ENCODE measurements at regions not wholly inside any gene's neighbourhood (a gene's known extent, or its start where the extent isn't known, plus 50 kb on each side); places are given as distances from the start of the nearest gene placed in this dataset.

- Histone ChIP-seq H3K4me3 (no peak overlapping the region), H3K4me1 (no peaks in the 10 kb centered on the region), H3K27ac (no peak overlapping the region), H3K27me3 (no peaks in the 10 kb centered on the region), H3K36me3 (no peaks in the 10 kb centered on the region), H3K9me3 (no peaks in the 10 kb centered on the region)
- TF ChIP-seq POLR2AphosphoS5 (IDR thresholded peaks at IDR 0.05) (no peak), POLR2A (IDR thresholded peaks at IDR 0.05) (no peak)
- TF ChIP-seq, protein P1, sequence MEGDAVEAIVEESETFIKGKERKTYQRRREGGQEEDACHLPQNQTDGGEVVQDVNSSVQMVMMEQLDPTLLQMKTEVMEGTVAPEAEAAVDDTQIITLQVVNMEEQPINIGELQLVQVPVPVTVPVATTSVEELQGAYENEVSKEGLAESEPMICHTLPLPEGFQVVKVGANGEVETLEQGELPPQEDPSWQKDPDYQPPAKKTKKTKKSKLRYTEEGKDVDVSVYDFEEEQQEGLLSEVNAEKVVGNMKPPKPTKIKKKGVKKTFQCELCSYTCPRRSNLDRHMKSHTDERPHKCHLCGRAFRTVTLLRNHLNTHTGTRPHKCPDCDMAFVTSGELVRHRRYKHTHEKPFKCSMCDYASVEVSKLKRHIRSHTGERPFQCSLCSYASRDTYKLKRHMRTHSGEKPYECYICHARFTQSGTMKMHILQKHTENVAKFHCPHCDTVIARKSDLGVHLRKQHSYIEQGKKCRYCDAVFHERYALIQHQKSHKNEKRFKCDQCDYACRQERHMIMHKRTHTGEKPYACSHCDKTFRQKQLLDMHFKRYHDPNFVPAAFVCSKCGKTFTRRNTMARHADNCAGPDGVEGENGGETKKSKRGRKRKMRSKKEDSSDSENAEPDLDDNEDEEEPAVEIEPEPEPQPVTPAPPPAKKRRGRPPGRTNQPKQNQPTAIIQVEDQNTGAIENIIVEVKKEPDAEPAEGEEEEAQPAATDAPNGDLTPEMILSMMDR (IDR thresholded peaks at IDR 0.05), result no peak
- intact Hi-C loops (cut with DNase I; ENCODE audit: low total_unique reads), result no loop called here
- DNase-seq (ENCODE audit: low spot score in 2 of 2), result no peak
Measured at GRCh38 chr6:154605178-154605881, 94.8 kb upstream of the CNKSR3 start.

- H3K4me3 ChIP-seq, result no peak overlapping the region
- H3K9me3 ChIP-seq, result no peaks in the 10 kb centered on the region
- H3K27ac ChIP-seq, result no peak overlapping the region
- no peak for TF ChIP-seq POLR2AphosphoS5 (IDR thresholded peaks at IDR 0.05)
- no peak for DNase-seq (ENCODE audit: low spot score in 2 of 2)
- no peaks in the 10 kb centered on the region for H3K27me3 ChIP-seq
- H3K4me1 ChIP-seq, result no peaks in the 10 kb centered on the region
- intact Hi-C loops (cut with DNase I; ENCODE audit: low total_unique reads), result no loop called here
- H3K36me3 ChIP-seq, result no peaks in the 10 kb centered on the region
Measured at GRCh38 chr6:154605882-154606370, 95.4 kb upstream of the CNKSR3 start.

DNA sequence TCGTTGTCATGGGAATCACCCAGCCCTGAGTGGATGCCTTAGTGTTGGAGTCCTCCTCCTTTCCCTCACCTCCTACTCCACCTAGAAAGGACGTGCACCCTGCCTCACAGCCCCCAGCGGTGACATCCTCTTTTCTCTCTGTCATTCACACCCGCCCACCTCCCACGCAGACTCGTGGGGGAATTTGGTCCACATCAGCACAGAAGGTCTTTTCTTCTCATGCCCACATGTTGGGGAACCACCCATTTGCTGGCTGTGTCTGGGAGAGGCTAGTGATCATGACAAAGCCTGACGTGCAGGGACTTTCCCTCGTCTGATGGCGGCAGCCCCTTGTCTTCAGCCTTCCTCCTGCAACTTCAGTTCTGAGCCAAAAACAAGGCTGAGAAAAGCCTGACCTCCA is 96.0 kb upstream of the CNKSR3 start:
- DNase-seq (ENCODE audit: low spot score in 2 of 2), result no peak
- no peaks in the 10 kb centered on the region for H3K4me1 ChIP-seq
- intact Hi-C loops (cut with DNase I; ENCODE audit: low total_unique reads), result no loop called here
- no peaks in the 10 kb centered on the region for H3K9me3 ChIP-seq
- no peak overlapping the region for H3K4me3 ChIP-seq
- no peaks in the 10 kb centered on the region for H3K36me3 ChIP-seq
- TF ChIP-seq, protein P1 (IDR thresholded peaks at IDR 0.05), result no peak
- H3K27me3 ChIP-seq, result no peaks in the 10 kb centered on the region
- no peak overlapping the region for H3K27ac ChIP-seq

DNA sequence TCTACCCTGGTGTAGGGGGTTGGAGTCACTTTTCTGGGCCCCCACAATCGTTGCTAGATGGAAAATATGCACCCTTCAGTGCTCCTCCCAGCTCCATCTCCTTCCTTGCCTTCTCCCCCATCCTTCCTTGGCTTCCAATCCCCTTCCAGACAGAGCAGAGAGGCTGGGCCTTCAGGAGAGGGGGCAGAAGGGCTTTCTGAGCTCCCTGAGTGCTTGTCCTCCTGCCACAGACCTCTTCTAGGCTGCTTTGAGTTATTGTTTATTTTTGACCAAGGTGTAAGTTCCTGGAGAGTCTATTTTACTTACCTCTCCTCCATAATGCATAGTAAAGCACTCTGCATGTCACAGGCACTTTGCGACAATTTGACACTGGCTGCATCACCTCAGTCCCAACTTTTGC is 96.4 kb upstream of the CNKSR3 start:
- Histone ChIP-seq H3K27ac (no peak overlapping the region), H3K4me3 (no peak overlapping the region), H3K4me1 (no peaks in the 10 kb centered on the region), H3K9me3 (no peaks in the 10 kb centered on the region), H3K36me3 (no peaks in the 10 kb centered on the region), H3K27me3 (no peaks in the 10 kb centered on the region)
- intact Hi-C loops (cut with DNase I; ENCODE audit: low total_unique reads), result no loop called here
- DNase-seq (ENCODE audit: low spot score in 2 of 2), result no peak
- TF ChIP-seq POLR2A (IDR thresholded peaks at IDR 0.05) (no peak), POLR2AphosphoS5 (IDR thresholded peaks at IDR 0.05) (no peak)

DNA sequence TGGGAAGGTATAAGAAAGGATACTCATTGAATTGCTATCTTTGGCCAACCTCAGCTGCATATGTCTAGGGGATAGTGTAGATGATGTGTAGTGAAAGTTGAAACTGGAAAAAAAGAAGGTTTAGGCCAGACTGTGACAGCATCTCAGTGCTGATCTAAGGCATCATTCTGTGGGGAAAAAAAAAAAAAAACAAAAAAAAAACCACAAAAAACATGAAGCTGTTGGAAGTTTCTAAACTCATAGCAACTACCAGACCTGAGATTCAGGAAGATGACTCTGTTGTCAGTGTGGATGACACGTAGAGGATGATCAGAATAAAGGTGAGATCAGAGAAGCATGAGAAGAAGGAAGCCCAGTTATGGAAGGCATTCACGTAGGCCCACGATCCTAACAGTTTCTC is 100.8 kb upstream of the CNKSR3 start:
- Histone ChIP-seq H3K4me1 (no peaks in the 10 kb centered on the region), H3K36me3 (no peaks in the 10 kb centered on the region), H3K27me3 (no peaks in the 10 kb centered on the region), H3K27ac (no peak overlapping the region), H3K4me3 (no peak overlapping the region), H3K9me3 (no peaks in the 10 kb centered on the region)
- DNase-seq (ENCODE audit: low spot score in 2 of 2), result no peak
- intact Hi-C loops (cut with DNase I; ENCODE audit: low total_unique reads), result no loop called here
- TF ChIP-seq POLR2A (IDR thresholded peaks at IDR 0.05) (no peak), POLR2AphosphoS5 (IDR thresholded peaks at IDR 0.05) (no peak)
- TF ChIP-seq, protein P1 (IDR thresholded peaks at IDR 0.05), result no peak

- Histone ChIP-seq H3K27me3 (no peaks in the 10 kb centered on the region), H3K4me1 (no peaks in the 10 kb centered on the region), H3K27ac (no peak overlapping the region), H3K36me3 (no peaks in the 10 kb centered on the region), H3K9me3 (no peaks in the 10 kb centered on the region), H3K4me3 (no peak overlapping the region)
- no peak for DNase-seq (ENCODE audit: low spot score in 2 of 2)
- intact Hi-C loops (cut with DNase I; ENCODE audit: low total_unique reads), result no loop called here
- TF ChIP-seq POLR2AphosphoS5 (IDR thresholded peaks at IDR 0.05), result no peak
- TF ChIP-seq, protein P1 (IDR thresholded peaks at IDR 0.05), result no peak
- no peak for TF ChIP-seq POLR2A (IDR thresholded peaks at IDR 0.05)
Measured at GRCh38 chr6:154611847-154612246, 101.4 kb upstream of the CNKSR3 start.

Measured in breast epithelium (tissue), 4 donors.